ENCODE measurements at regions not wholly inside any gene's neighbourhood (a gene's known extent, or its start where the extent isn't known, plus 50 kb on each side); places are given as distances from the start of the nearest gene placed in this dataset.

GRCh38 chr2:150729495-150729955 is 242.1 kb upstream of the RND3 start:
- DNase-seq (ENCODE audit: low read depth in 1 of 2, low spot score in 1 of 2): no peak

DNA sequence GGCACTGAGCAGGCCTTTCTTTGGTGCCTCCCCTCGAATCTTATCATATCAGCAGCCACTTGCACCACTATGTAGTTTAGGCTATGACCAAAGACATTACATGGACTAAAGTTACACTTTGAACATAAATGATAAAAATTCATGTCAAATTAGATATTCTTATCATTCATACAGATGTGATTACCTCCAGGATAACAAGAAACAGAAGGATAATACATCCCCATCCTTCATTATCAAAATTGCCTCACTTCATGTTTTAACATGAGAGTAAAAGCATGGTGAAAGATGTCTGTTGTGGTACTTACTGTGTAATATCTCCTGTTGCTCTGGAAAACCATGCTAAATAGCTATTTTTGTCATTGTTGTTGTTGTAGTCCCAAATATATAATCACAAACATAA is 230.8 kb upstream of the RND3 start:
- no peak for DNase-seq (ENCODE audit: low read depth in 1 of 2, low spot score in 1 of 2)

GRCh38 chr2:150716186-150716585 is 228.7 kb upstream of the RND3 start:
- DNase-seq (ENCODE audit: low read depth in 1 of 2, low spot score in 1 of 2): no peak

DNA sequence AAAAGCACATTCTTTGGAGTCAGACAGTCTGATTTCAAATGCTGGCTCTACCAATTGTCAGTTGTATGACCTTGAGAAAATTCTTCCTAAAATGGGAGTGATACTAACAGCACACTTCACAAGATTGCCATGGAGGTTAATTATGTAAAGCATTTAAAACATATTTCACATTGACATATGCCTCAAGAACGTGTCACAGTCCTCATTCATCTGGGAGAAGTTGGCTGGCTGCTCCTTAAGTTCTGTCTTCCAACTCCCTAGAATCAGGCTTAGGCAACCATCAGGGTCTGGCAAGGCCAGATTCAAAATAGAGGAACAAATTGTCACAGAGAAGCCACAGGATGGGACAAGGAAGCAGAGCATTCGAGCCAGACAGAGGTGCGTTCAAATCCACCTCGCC is 228.0 kb upstream of the RND3 start:
- no peak for DNase-seq (ENCODE audit: low read depth in 1 of 2, low spot score in 1 of 2)

- DNase-seq (ENCODE audit: low read depth in 1 of 2, low spot score in 1 of 2): no peak
Observed at GRCh38 chr2:150710916-150711315, 223.4 kb upstream of the RND3 start.

DNA sequence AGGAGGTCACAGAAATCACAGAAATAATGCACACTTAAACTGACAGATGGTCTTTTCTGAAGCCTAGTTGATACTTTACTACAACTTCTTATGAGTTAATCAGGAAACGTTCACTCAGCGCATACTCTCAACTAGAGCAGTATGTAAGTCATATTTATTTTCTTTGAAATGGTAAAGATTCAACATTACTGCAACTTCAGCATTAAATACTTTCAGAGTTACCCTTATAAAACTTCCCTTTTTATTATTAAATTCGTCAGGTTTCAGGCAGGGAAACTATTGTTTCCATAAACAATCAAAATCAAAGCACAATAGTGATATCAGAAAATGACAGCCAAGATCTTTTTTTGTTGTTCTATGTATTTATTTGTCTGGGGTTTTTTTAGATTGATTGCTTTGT is 222.6 kb upstream of the RND3 start:
- DNase-seq (ENCODE audit: low read depth in 1 of 2, low spot score in 1 of 2): no peak

DNA sequence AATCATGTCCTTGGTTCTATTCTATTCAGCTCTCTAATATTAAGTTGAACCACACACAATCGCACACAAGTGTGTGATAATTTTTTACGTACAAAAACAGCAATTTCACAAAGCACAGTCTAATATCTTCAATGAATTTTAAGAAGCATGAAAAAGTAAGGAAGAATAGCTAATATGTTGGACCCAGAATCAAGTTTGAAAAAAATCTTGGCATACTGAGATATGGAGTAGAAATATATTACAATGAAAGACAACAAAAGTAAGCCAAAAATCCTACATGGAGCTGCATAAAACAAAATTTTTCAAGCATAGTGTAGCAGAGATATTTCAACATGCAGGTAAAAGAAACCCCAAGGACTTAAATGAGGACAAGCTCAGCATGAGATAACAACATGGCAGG is 219.1 kb upstream of the RND3 start:
- no peak for DNase-seq (ENCODE audit: low read depth in 1 of 2, low spot score in 1 of 2)

DNA sequence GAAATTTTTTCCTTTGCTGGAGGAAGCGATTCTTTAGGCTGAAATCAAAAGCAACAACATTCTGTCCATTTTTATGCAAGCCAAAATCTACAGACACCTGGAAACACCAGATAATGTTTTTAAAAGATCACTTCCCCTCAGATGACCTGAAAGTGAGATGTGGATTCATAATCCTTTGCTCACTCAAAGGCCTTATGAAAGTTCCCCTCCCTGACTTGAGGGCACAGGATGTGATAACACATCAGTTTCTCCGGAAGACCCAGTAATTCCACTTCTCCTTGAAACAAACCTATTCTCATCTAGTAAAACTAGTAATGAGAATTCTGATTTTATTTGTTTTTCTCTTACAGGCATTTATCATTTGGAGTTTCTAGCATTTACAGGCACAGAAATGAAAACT is 218.3 kb upstream of the RND3 start:
- DNase-seq (ENCODE audit: low read depth in 1 of 2, low spot score in 1 of 2): no peak

DNA sequence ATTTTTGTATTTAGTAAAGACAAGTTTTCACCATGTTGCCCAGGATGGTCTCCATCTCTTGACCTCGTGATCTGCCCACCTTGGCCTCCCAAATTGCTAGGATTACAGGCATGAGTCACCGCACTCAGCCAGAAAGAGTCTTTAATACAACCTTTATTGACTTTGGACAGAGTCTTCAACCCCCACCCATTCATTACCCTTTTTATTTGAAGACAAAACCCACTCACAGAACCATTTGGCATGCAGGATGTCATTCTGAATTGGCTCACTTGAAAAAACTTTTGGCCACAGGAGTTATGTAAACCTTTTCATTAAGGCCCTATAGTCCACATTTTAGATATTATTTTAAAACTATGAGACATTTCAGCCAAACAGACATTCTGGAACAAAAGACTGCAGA is 217.9 kb upstream of the RND3 start:
- no peak for DNase-seq (ENCODE audit: low read depth in 1 of 2, low spot score in 1 of 2)

DNA sequence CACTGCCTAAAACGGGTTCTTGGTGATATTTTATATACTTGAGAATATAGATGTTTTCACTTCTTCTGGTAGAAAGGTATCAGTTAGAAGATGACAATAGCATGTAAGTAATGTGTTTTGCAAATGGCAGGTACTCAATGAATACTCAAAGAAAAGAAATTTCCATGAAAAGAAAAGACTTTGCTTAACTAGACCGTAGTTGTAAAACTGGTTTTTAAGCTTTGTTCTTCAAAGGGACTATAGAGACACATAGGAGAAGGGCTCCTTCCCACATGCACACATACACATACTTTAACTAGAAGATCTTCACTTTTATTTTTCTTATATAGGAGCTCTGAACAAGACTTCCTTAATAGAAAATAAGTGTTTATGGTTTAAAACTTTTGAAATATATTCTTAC is 215.3 kb upstream of the RND3 start:
- no peak for DNase-seq (ENCODE audit: low read depth in 1 of 2, low spot score in 1 of 2)

- no peak for DNase-seq (ENCODE audit: low read depth in 1 of 2, low spot score in 1 of 2)
Observed at GRCh38 chr2:150700666-150701580, 213.5 kb upstream of the RND3 start.

DNA sequence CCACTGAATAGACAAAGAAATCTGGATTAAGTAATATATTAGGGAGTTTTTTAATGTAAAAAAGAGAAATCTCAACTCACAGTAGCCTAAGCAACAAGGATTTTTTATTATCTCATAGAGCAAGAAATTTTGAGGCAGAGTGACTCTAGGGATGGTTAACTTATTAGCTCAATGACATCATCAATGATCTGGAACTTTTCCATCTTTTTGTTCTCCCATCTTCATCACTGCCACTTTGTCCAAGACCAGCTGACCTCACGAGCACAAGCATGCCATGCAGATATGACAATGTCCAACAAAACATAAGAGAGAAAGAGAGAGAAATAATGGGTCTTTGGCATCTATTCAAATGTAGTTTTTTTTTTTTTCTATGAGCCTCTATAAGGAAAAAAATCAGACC is 211.8 kb upstream of the RND3 start:
- DNase-seq (ENCODE audit: low read depth in 1 of 2, low spot score in 1 of 2): no peak

- DNase-seq (ENCODE audit: low read depth in 1 of 2, low spot score in 1 of 2): no peak
Observed at GRCh38 chr2:150698016-150698661, 210.7 kb upstream of the RND3 start.

GRCh38 chr2:150697596-150697995 is 210.1 kb upstream of the RND3 start:
- DNase-seq (ENCODE audit: low read depth in 1 of 2, low spot score in 1 of 2): no peak

DNA sequence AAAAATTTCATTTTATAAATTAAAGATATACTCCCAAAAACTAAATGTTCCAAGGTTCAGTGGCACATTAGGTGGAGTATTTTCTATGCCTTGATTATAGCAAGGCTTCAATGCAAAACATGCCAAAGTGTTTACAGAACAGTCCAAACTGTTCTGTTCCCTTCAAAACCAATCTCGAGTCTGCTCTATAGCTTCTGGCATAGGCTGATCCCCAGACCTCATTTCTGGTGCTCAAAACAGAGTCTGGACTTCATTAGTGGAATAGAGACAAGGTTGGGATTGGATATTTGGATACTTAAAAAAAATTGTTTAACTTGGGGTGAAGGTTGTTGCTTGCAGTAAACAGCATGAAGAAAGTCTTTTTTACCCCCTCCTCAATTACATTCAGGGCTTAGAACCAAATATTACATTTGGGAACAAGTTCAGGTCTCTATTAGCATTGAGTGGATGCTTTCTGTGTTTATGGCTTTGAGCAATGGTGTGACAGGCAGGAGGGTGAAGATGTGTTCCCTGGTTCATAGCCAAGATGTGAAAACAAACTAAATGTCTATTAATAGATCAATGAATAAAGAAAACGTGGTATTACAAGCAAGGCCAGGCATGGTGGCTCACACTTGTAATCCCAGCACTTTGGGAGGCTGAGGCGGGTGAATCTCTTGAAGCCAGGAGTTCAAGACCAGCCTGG is 208.1 kb upstream of the RND3 start:
- no peak for DNase-seq (ENCODE audit: low read depth in 1 of 2, low spot score in 1 of 2)

- no peak for DNase-seq (ENCODE audit: low read depth in 1 of 2, low spot score in 1 of 2)
Observed at GRCh38 chr2:150693556-150693955, 206.1 kb upstream of the RND3 start.

DNA sequence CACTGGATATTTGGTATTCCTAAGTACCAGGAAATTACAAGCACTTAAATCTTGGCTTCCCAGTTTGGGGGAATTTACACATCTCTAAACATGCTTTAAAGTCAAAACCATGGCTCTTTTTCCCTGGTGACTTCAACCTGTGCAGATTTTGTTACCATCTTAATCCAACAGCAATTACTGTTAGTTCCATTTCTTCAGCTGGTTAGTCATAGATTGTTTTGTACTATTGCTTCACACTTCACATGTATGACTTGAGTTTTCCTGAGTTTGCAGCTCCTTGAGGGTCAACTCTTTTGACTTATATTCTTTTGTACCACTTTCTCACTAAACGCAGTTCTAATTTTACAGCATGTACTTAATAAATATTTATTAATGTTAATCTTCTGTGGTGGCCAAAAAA is 203.4 kb upstream of the RND3 start:
- DNase-seq (ENCODE audit: low read depth in 1 of 2, low spot score in 1 of 2): no peak

DNA sequence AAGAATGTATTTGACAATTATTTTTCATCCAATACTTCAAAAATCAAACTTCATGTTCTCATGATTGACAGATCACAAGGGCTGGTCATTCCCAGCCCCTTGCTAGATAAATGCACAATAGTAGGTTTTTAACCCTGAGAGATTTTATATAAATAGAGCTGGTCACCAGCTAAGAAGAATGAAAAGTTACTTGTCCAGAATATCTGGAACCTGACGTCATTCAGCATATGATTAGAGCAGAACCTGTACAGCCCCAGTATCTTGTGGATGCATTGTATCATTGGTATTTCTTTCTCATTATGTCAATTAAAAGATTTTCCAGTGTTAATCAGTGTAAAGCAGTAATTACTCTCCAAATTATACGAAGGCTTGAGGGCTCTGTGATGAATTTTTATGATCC is 202.8 kb upstream of the RND3 start:
- no peak for DNase-seq (ENCODE audit: low read depth in 1 of 2, low spot score in 1 of 2)

GRCh38 chr2:150689590-150689989 is 202.1 kb upstream of the RND3 start:
- no peak for DNase-seq (ENCODE audit: low read depth in 1 of 2, low spot score in 1 of 2)

DNA sequence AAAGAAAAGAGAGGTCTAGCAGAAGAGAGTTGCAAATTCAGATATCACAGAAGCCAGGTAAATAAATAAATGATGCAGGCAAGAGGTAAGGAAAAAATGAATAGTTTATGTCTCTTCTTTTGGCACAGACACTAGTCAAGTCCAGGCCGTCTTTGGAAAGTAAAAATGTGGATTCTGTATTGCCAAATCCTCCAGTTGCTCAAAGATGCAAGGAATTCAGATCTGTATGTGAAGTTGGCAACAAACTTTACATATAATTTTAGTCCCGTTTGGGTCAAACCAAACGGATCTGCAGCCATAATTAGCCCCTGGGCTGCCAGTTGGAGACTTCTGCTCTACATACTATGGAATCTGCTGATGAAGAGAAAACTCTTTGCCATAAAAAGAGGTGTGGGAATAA is 200.5 kb upstream of the RND3 start:
- no peak for DNase-seq (ENCODE audit: low read depth in 1 of 2, low spot score in 1 of 2)

DNA sequence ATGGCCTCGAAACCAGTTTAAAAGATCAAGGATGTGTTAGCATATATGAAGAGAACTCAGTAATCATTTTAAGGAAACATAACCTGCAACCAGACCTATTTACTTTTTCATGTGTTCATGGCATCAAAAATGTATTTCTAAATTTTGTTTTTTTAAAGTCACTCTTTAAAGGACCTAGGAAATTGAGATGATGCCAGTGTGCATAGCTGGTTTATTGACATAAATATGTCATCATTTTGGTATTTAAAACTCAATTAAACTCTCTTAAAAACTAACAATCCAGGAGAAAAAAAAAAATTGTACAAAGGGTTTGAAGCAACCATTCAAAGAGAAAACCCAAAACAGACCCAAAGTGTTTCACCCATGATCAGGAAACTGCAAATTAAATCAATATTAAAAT is 198.9 kb upstream of the RND3 start:
- DNase-seq (ENCODE audit: low read depth in 1 of 2, low spot score in 1 of 2): no peak

All from activated CD4-positive, alpha-beta T cell treated with anti-CD3 and anti-CD28 coated beads, Interleukin-2, amount 50 U/mL, for 24 hours (primary cell).